Activated CD4-positive, alpha-beta memory T cell treated with anti-CD3 and anti-CD28 coated beads, Interleukin-2, amount 10 ng/mL, durations not matched to agents 7 days and 5 days (primary cell): ENCODE measurements at regions not wholly inside any gene's neighbourhood (a gene's known extent, or its start where the extent isn't known, plus 50 kb on each side); places are given as distances from the start of the nearest gene placed in this dataset.
"Not testable (repeated sequence)": the region's sequence is repeated elsewhere in the genome, so short reads cannot be mapped to it uniquely, and the experiment has no call there.

Experiments
- CTCF ChIA-PET: fragments of 350-600 bp; sonication (Branson Sonifier 250); formaldehyde crosslinking; loops from one replicate; lab custom pipeline; 2021; ENCODE audit warnings: antibody characterized with exemption, inconsistent platforms; lab: Charles Lee
- POLR2A ChIA-PET: fragments of 350-600 bp; sonication (Branson Sonifier 250); formaldehyde crosslinking; loops from one replicate; lab custom pipeline; 2021; ENCODE audit warnings: antibody characterized with exemption; lab: Charles Lee
- DNase-seq: peaks from one replicate; pipeline ENCODE4 v3.0.0-alpha.2; 2020
- H3K27ac Mint-ChIP-seq: one replicate; pipeline ENCODE4 v1.8.0; 2021; ENCODE audit warnings: mild to moderate bottlenecking, mixed read lengths
- H3K27me3 Mint-ChIP-seq: one replicate; pipeline ENCODE4 v1.8.0; 2021; ENCODE audit warnings: mixed read lengths
- H3K36me3 Mint-ChIP-seq: one replicate; pipeline ENCODE4 v1.8.0; 2021; ENCODE audit warnings: low read depth, mixed read lengths
- H3K4me1 Mint-ChIP-seq: one replicate; pipeline ENCODE4 v1.8.0; 2021; ENCODE audit warnings: mixed read lengths
- H3K4me3 Mint-ChIP-seq: one replicate; pipeline ENCODE4 v1.8.0; 2021; ENCODE audit warnings: mild to moderate bottlenecking, mixed read lengths
- H3K9me3 Mint-ChIP-seq: one replicate; pipeline ENCODE4 v1.8.0; 2021; ENCODE audit warnings: mixed read lengths

DNA sequence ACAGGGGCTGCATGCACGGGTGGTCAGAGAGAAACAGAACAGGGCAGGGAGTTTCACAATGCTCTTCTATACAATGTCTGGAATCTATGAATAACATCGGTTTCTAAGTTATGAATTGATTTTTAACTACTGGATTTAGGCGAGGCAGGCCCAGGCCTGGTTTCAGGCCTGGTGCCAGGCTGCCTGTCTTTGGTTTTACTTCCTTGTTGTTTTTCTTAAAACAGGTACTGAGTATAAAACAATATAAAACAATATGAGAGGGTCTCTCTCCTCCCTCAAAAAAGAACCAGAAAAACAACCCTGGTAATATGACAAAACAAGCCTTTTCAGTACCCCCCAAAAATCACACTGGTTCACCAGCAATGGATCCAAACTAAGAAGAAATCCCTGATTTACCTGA lies 196.1 kb upstream of the ANXA10 start:
- H3K4me1 Mint-ChIP-seq, H3K9me3 Mint-ChIP-seq, POLR2A ChIA-PET, H3K4me3 Mint-ChIP-seq, H3K27me3 Mint-ChIP-seq, DNase-seq, CTCF ChIA-PET, H3K36me3 Mint-ChIP-seq, H3K27ac Mint-ChIP-seq: not testable (repeated sequence)

DNA sequence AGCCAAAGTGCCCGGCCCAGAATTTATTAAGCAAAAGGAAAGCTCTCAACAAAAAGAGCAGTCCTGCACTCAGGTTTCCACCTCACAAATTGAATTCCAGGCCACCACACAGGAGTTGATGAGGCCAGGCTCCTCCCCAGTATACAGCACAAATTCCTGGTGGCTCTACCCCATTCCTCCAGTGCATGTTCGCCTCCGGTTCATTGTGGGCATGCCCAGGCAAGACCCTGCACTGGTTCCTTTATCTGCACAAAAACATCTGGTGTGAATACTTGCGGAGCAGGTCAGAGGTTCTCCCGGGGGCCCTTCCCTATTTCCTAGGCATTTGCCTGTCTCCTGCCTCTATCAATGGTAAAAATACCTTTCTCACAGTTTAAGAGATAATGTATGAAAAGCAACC lies 195.2 kb upstream of the ANXA10 start:
- H3K4me1 Mint-ChIP-seq, result no peaks in the 10 kb centered on the region
- H3K27me3 Mint-ChIP-seq, result no peaks in the 10 kb centered on the region
- CTCF ChIA-PET, result no interaction called here
- H3K27ac Mint-ChIP-seq, result no peak overlapping the region
- no peak for DNase-seq
- no peak overlapping the region for H3K4me3 Mint-ChIP-seq
- no peaks in the 10 kb centered on the region for H3K9me3 Mint-ChIP-seq
- H3K36me3 Mint-ChIP-seq, result no peaks in the 10 kb centered on the region
- POLR2A ChIA-PET, result no interaction called here

DNA sequence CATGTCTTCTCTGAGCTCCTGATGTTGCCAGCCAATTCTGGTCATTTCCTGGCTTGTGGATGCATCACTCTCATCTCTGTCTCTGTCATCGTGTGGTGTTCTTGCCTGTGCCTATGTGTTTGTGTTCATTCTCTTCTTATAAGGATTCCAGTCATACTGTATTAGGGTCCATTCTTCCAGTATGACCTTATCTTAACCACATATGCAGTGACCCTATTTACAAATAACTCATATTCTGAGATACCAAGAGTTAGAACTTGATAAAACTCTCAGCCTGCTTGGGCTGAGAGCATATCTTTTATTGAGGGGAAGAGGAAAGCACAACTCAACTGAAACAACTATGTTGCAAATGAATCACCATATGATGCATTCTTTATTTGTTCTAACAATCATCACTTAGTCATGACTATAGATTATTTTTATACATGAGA lies 189.0 kb upstream of the ANXA10 start:
- CTCF ChIA-PET, result no interaction called here
- POLR2A ChIA-PET, result no interaction called here
- no peak overlapping the region for H3K4me3 Mint-ChIP-seq

GRCh38 chr4:167906851-167907250 lies 185.5 kb upstream of the ANXA10 start:
- Mint-ChIP-seq H3K9me3 (no peaks in the 10 kb centered on the region), H3K4me1 (no peaks in the 10 kb centered on the region), H3K4me3 (no peak overlapping the region), H3K27me3 (no peaks in the 10 kb centered on the region), H3K36me3 (no peaks in the 10 kb centered on the region), H3K27ac (no peak overlapping the region)
- DNase-seq, result no peak
- CTCF ChIA-PET, result no interaction called here
- POLR2A ChIA-PET, result no interaction called here

More for the DNA sequence above, 189.0 kb upstream of the ANXA10 start:
- DNase-seq, result no peak
- Mint-ChIP-seq H3K4me1 (no peaks in the 10 kb centered on the region), H3K9me3 (no peaks in the 10 kb centered on the region), H3K27me3 (no peaks in the 10 kb centered on the region), H3K27ac (no peak overlapping the region), H3K36me3 (no peaks in the 10 kb centered on the region)

DNA sequence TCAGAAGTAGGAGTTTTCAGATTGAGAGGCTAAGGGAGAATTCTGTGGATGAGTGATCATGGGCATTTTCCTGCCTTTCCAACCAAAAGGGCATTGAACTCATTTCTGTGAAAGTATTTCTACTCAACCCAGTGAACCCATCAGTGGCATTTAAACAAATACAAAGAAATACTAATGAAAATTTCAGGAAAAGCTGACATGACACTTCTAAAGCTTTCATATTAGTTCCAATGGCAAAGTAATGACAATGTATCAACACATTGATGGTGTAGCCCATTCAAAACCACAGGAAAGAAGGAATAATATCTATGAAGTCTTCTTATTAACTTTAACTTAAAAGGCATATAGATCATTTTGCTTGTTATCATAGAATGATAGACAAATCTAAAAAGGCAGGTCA lies 183.5 kb upstream of the ANXA10 start:
- no peak for DNase-seq
- CTCF ChIA-PET, result no interaction called here

DNA sequence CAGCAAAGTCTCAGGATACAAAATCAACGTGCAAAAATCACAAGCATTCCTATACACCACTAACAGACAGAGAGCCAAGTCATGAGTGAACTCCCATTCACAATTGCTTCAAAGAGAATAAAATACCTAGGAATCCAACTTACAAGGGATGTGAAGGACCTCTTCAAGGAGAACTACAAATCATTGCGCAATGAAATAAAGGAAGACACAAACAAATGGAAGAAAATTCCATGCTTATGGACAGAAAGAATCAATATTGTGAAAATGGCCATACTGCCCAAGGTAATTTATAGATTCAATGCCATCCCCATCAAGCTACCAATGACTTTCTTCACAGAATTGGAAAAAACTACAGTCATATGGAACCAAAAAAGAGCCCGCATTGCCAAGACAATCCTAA lies 179.8 kb upstream of the ANXA10 start:
- H3K36me3 Mint-ChIP-seq, H3K27ac Mint-ChIP-seq, H3K9me3 Mint-ChIP-seq, H3K27me3 Mint-ChIP-seq, DNase-seq, H3K4me3 Mint-ChIP-seq, H3K4me1 Mint-ChIP-seq, POLR2A ChIA-PET, CTCF ChIA-PET: not testable (repeated sequence)

More for the DNA sequence above, 183.5 kb upstream of the ANXA10 start:
- H3K9me3 Mint-ChIP-seq, result no peaks in the 10 kb centered on the region
- POLR2A ChIA-PET, result no interaction called here
- H3K4me3 Mint-ChIP-seq, result no peak overlapping the region
- H3K36me3 Mint-ChIP-seq, result no peaks in the 10 kb centered on the region
- H3K4me1 Mint-ChIP-seq, result no peaks in the 10 kb centered on the region
- no peaks in the 10 kb centered on the region for H3K27me3 Mint-ChIP-seq
- no peak overlapping the region for H3K27ac Mint-ChIP-seq

DNA sequence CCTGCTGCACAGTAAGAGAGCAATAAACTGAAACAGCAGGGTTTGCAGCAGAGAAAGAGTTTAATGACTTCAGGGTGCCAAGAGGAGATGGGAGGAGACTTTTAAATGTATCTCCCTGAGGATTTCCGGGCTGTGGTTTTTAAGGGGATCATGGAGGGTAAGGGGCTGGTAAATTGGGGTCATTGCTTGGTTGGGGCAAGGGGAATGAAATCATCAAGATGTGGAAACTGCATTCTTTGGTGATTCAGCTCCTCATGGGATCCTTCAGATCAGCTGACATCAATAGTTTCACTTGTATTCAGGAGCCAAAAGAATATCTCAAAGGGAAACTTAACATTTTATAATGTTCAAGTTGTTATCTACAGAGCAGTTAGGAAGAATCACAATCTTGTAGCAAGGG lies 174.3 kb upstream of the ANXA10 start:
- H3K9me3 Mint-ChIP-seq, result peaks cover 6% of the 10 kb centered on the region
- no peak overlapping the region for H3K27ac Mint-ChIP-seq
- H3K27me3 Mint-ChIP-seq, result no peaks in the 10 kb centered on the region
- H3K4me1 Mint-ChIP-seq, result no peaks in the 10 kb centered on the region
- ChIA-PET CTCF (no interaction called here), POLR2A (no interaction called here)
- H3K36me3 Mint-ChIP-seq, result no peaks in the 10 kb centered on the region
- DNase-seq, result no peak
- H3K4me3 Mint-ChIP-seq, result no peak overlapping the region

DNA sequence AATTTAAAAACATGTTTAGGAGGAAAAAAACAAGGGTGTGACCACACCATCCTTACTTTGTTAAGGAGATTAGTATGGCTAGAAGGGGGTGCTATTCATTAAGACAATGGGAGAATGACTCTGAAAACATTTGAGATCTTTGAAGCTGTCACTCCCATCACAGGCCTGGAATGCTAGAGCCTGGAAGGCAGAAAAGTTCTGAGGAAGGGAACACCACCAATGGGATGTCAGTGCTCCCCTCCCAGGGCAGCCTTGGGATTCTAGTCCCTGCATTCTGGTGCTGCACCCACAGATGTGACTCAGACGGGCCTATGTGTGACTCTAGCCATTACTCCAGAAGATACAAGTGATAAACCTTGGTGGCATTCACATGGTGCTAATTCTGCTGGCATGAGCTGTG lies 162.2 kb upstream of the ANXA10 start:
- no peak for DNase-seq

GRCh38 chr4:167934216-167934615 lies 158.1 kb upstream of the ANXA10 start:
- ChIA-PET POLR2A (no interaction called here), CTCF (no interaction called here)
- H3K4me3 Mint-ChIP-seq, result no peak overlapping the region
- no peaks in the 10 kb centered on the region for H3K9me3 Mint-ChIP-seq
- H3K36me3 Mint-ChIP-seq, result no peaks in the 10 kb centered on the region
- H3K4me1 Mint-ChIP-seq, result no peaks in the 10 kb centered on the region
- no peak for DNase-seq
- H3K27ac Mint-ChIP-seq, result no peak overlapping the region
- H3K27me3 Mint-ChIP-seq, result no peaks in the 10 kb centered on the region

More for the DNA sequence above, 162.2 kb upstream of the ANXA10 start:
- Mint-ChIP-seq H3K4me1 (no peaks in the 10 kb centered on the region), H3K27ac (no peak overlapping the region), H3K27me3 (no peaks in the 10 kb centered on the region), H3K9me3 (no peaks in the 10 kb centered on the region), H3K36me3 (no peaks in the 10 kb centered on the region), H3K4me3 (no peak overlapping the region)
- POLR2A ChIA-PET, result no interaction called here
- CTCF ChIA-PET, result no interaction called here

DNA sequence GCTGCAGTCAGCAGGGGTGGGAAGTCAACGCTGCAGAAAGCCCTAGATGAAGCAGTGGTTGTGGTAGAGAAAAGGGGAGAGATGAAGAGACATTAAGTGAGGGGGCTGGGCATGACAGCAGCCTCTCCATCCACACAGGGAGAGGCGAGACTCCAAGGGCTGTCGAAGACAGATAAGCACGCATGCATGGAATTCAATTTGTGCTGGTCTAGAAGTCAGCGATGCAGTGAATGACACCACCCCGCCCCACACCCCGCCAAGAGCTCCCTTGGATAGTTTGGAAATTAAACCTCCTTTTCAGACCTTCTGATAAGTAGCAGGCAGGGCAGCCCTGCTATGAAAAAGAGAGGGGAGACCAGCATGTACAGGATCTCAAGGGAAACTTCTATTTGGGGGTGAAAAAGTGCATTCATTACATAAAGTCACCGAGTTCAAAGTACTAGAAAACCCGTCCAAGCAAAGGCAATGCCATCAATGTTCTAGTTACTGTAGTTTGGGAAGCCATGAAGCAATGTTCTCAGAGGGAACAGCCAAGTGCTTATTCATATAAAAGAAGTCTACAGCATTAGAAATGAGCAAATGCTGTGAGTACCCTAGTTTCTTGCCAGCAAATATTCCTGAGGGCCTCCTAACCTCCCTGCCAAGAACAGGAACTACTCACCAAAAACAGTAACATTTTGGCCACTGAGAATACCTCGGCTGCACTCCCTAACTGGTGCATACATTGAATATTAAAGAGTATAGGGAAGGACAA lies 152.3 kb upstream of the ANXA10 start:
- no peak for DNase-seq
- H3K4me3 Mint-ChIP-seq, result no peak overlapping the region
- POLR2A ChIA-PET, result no interaction called here
- CTCF ChIA-PET, result no interaction called here
- no peaks in the 10 kb centered on the region for H3K9me3 Mint-ChIP-seq
- H3K27me3 Mint-ChIP-seq, result no peaks in the 10 kb centered on the region
- no peaks in the 10 kb centered on the region for H3K36me3 Mint-ChIP-seq
- no peaks in the 10 kb centered on the region for H3K4me1 Mint-ChIP-seq
- H3K27ac Mint-ChIP-seq, result no peak overlapping the region

DNA sequence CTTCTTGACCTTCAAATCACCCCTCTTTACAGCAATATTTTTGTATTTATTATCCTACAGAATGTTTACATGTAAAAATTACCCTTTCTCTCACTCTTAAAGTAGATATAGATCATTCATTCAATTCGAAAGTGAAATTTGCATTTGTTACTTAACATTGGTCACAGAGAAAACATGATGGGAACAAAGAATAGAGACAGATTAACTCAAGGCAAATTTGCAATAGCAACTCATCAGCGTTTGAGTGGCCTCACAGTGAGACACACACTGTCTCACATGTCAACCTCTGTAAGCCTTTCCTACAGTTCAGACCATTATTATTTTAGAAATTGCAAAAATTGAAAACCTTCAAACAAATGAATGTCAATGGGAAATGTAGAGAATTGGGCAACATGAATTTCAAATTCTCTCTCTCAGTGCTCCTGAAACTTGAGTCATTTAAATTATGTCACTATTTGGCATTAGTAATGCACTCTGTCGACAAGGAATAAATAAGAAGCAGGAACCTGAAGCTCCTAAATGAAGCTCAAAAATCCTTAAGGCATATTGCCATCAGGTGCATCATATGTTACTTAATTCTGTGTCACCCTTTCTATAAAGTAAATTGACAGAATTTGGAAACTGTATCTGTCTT lies 148.3 kb upstream of the ANXA10 start:
- H3K27me3 Mint-ChIP-seq, result no peaks in the 10 kb centered on the region

DNA sequence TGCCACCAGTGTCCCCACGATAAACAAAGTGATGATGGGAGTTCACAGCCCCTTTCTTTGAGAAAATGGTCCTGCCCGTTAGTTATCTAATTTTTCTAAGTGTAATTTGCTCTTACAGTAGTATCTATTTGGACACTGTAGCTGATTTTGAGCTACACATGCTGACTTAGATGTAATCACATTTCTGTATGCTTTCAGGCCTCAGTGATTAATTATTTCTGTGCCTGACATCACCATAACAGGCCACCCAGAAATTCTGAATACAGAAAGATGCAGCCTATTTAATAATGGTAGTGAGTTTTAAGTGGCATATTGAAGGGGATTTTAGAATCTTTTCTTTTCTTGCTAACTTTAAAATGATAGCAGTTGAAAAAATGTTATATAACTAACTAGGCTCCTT lies 147.6 kb upstream of the ANXA10 start:
- H3K9me3 Mint-ChIP-seq, result no peaks in the 10 kb centered on the region
- H3K27me3 Mint-ChIP-seq, result no peaks in the 10 kb centered on the region
- no peak overlapping the region for H3K4me3 Mint-ChIP-seq
- CTCF ChIA-PET, result no interaction called here
- H3K36me3 Mint-ChIP-seq, result no peaks in the 10 kb centered on the region
- no peaks in the 10 kb centered on the region for H3K4me1 Mint-ChIP-seq
- no peak overlapping the region for H3K27ac Mint-ChIP-seq
- POLR2A ChIA-PET, result no interaction called here
- DNase-seq, result no peak

More for the DNA sequence above, 148.3 kb upstream of the ANXA10 start:
- no peaks in the 10 kb centered on the region for H3K36me3 Mint-ChIP-seq
- ChIA-PET POLR2A (no interaction called here), CTCF (no interaction called here)
- H3K27ac Mint-ChIP-seq, result no peak overlapping the region
- no peaks in the 10 kb centered on the region for H3K9me3 Mint-ChIP-seq
- DNase-seq, result no peak
- H3K4me1 Mint-ChIP-seq, result no peaks in the 10 kb centered on the region
- no peak overlapping the region for H3K4me3 Mint-ChIP-seq

DNA sequence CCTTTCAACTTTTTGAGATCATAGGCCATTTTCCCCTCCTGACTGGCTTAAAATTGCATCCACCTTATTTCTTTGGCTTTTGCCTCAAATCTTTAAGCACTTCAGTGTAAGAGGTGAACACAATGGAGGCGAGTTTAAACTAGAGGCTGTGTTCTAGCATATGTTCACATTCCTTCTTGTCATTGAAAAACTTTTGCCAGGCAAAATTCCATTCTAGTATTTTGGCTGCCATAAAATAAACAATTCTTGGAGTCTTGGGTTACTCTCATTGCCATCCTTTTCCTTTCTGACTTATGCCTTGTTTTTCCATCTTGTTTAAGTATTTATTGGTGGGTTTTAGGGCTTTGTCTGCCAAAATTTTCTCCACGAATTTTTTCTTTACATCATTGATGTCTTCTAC lies 137.3 kb upstream of the ANXA10 start:
- no peak overlapping the region for H3K4me3 Mint-ChIP-seq
- no peaks in the 10 kb centered on the region for H3K36me3 Mint-ChIP-seq
- H3K27ac Mint-ChIP-seq, result no peak overlapping the region
- CTCF ChIA-PET, result no interaction called here
- H3K4me1 Mint-ChIP-seq, result no peaks in the 10 kb centered on the region
- no peaks in the 10 kb centered on the region for H3K27me3 Mint-ChIP-seq
- DNase-seq, result no peak
- POLR2A ChIA-PET, result no interaction called here
- peaks cover 13% of the 10 kb centered on the region for H3K9me3 Mint-ChIP-seq

DNA sequence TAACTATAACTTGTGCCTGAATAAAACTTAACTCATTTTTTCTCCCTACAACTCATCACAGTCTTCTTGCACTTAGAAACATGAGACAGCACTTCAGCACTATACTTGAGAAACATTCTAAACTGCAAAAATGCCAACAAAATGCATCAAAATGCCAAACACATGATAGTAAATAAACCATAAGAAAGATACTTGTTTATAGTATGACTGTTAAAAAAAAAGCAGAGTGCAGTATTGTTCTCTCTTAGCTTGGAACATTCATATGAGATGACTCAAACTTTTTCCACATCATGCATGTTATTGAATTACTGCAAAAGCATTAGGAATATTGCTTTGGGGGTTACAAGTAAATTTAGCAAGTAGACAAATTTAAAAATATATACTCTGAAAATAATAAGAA lies 135.7 kb upstream of the ANXA10 start:
- POLR2A ChIA-PET, result no interaction called here
- Mint-ChIP-seq H3K27me3 (no peaks in the 10 kb centered on the region), H3K9me3 (peaks cover 13% of the 10 kb centered on the region), H3K4me1 (no peaks in the 10 kb centered on the region), H3K36me3 (no peaks in the 10 kb centered on the region), H3K4me3 (no peak overlapping the region), H3K27ac (no peak overlapping the region)
- CTCF ChIA-PET, result no interaction called here
- no peak for DNase-seq
